CD4-positive, alpha-beta T cell (primary cell): ENCODE measurements at regions not wholly inside any gene's neighbourhood (a gene's known extent, or its start where the extent isn't known, plus 50 kb on each side); places are given as distances from the start of the nearest gene placed in this dataset.

Experiments
- ATAC-seq: fragments of 200-7000 bp; cut with Tn5 transposase; one replicate; pipeline ENCODE4 v1.10.0; 2022; ENCODE audit warnings: mild to moderate bottlenecking; ENCODE audit not compliant: poor library complexity
- CTCF ChIA-PET: fragments of 350-600 bp; sonication (Branson Sonifier 250); formaldehyde crosslinking; loops from one replicate; lab custom pipeline; 2021; ENCODE audit warnings: antibody characterized with exemption, inconsistent platforms; lab: Charles Lee
- POLR2A ChIA-PET: fragments of 350-600 bp; sonication (Branson Sonifier 250); formaldehyde crosslinking; loops from one replicate; lab custom pipeline; 2021; ENCODE audit warnings: antibody characterized with exemption, inconsistent platforms; lab: Charles Lee
- DNase-seq, 14 experiments: peaks; one replicate each; pipeline ENCODE4 v3.0.0-alpha.2; 2013 to 2020; ENCODE audit warnings: mixed read lengths in 2 of 14
- H3K27ac ChIP-seq, 2 donors: one replicate each; pipeline versions ENCODE4 v1.5.1 to v1.7.0; 2013; ENCODE audit warnings: low read length in 2 of 2, low read depth in 1 of 2, mild to moderate bottlenecking in 1 of 2
- H3K27me3 ChIP-seq, 2 experiments: 1 replicate in 1 of 2; 2 replicates in 1 of 2; pipeline versions ENCODE4 v1.6.1 to v1.7.0; 2013; ENCODE audit warnings: low read length in 2 of 2, control low read depth in 1 of 2, mild to moderate bottlenecking in 1 of 2, moderate library complexity in 1 of 2; ENCODE audit not compliant: insufficient read depth in 2 of 2, control insufficient read depth in 1 of 2
- H3K36me3 ChIP-seq: one replicate; pipeline ENCODE4 v1.6.1; 2013; ENCODE audit warnings: low read length, control low read depth; ENCODE audit not compliant: insufficient read depth
- H3K4me1 ChIP-seq: one replicate; pipeline ENCODE4 v1.6.1; 2013; ENCODE audit warnings: low read length, control low read depth; ENCODE audit not compliant: insufficient read depth
- H3K4me3 ChIP-seq: one replicate; pipeline ENCODE4 v1.5.1; 2013; ENCODE audit warnings: mild to moderate bottlenecking, low read length, moderate library complexity
- H3K9me3 ChIP-seq, 2 experiments: 1 replicate in 1 of 2; 2 replicates in 1 of 2; pipeline versions ENCODE4 v1.6.1 to v1.7.0; 2013; ENCODE audit warnings: low read length in 2 of 2, mild to moderate bottlenecking in 2 of 2, control low read depth in 1 of 2, moderate library complexity in 1 of 2; ENCODE audit not compliant: control insufficient read depth in 1 of 2, insufficient read depth in 1 of 2
- H3K27ac Mint-ChIP-seq: one replicate; pipeline ENCODE4 v1.8.0; 2020; ENCODE audit warnings: mixed read lengths
- H3K27me3 Mint-ChIP-seq: one replicate; pipeline ENCODE4 v1.8.0; 2021; ENCODE audit warnings: mixed read lengths
- H3K36me3 Mint-ChIP-seq: one replicate; pipeline ENCODE4 v1.8.0; 2021; ENCODE audit warnings: low read depth, mixed read lengths
- H3K4me1 Mint-ChIP-seq: one replicate; pipeline ENCODE4 v1.8.0; 2021; ENCODE audit warnings: low read depth, mixed read lengths
- H3K4me3 Mint-ChIP-seq: one replicate; pipeline ENCODE4 v1.8.0; 2020; ENCODE audit warnings: mild to moderate bottlenecking, mixed read lengths
- H3K9me3 Mint-ChIP-seq: one replicate; pipeline ENCODE4 v1.8.0; 2020; ENCODE audit warnings: mixed read lengths
- CTCF ChIP-seq: fragments of 200-600 bp; IDR thresholded peaks from one replicate; pipeline ENCODE4 v1.8.0; 2022; ENCODE audit warnings: antibody characterized with exemption, mild to moderate bottlenecking
- intact Hi-C, 2 experiments: fragments of 100-400 bp; cut with DNase I in 1 of 2; cut with micrococcal nuclease in 1 of 2; formaldehyde crosslinking; loops; one replicate each; pipeline versions ENCODE4 v1.15.1 to v1.9.0; 2023 to 2025; cut with DNase I, micrococcal nuclease

- CTCF ChIA-PET: no interaction called here
- H3K27me3 ChIP-seq: no peaks in the 10 kb centered on the region
- Mint-ChIP-seq H3K9me3 (peaks cover 9% of the 10 kb centered on the region), H3K36me3 (peaks cover 4% of the 10 kb centered on the region), H3K27ac (no peak overlapping the region), H3K27me3 (no peaks in the 10 kb centered on the region), H3K4me1 (no peaks in the 10 kb centered on the region), H3K4me3 (no peak overlapping the region)
- H3K9me3 ChIP-seq: peaks cover 0 to 13% of the 10 kb centered on the region in 2 experiments
- POLR2A ChIA-PET: no interaction called here
- H3K4me3 ChIP-seq: no peak overlapping the region
- no peak for DNase-seq
- no peak for TF ChIP-seq CTCF
- H3K27ac ChIP-seq: no peak overlapping the region
- intact Hi-C loops: no loop called here
- H3K4me1 ChIP-seq: no peaks in the 10 kb centered on the region
- ATAC-seq: no peak
- no peaks in the 10 kb centered on the region for H3K36me3 ChIP-seq
These were observed 445.0 kb upstream of the PROK2 start for GRCh38 chr3:72229952-72230351.

GRCh38 chr3:72227486-72228070 is 442.6 kb upstream of the PROK2 start:
- ATAC-seq (no peak), DNase-seq (no peak)
- no peaks in the 10 kb centered on the region for H3K4me1 Mint-ChIP-seq
- H3K36me3 Mint-ChIP-seq: peaks cover 9% of the 10 kb centered on the region
- intact Hi-C loops: no loop called here
- Histone ChIP-seq H3K9me3 (peaks cover 0 to 23% of the 10 kb centered on the region in 2 experiments), H3K27me3 (no peaks in the 10 kb centered on the region), H3K4me1 (no peaks in the 10 kb centered on the region), H3K27ac (no peak overlapping the region), H3K36me3 (no peaks in the 10 kb centered on the region), H3K4me3 (no peak overlapping the region)
- no peak for TF ChIP-seq CTCF
- no peaks in the 10 kb centered on the region for H3K27me3 Mint-ChIP-seq
- ChIA-PET POLR2A (interaction anchor here (0.6 kb wide), 1 partner anchor 213 kb away, joined by 3 read pairs; no protein-coding TSS in a partner anchor), CTCF (no interaction called here)
- H3K27ac Mint-ChIP-seq: no peak overlapping the region
- peaks cover 19% of the 10 kb centered on the region for H3K9me3 Mint-ChIP-seq
- H3K4me3 Mint-ChIP-seq: no peak overlapping the region

- H3K9me3 Mint-ChIP-seq: peaks cover 19% of the 10 kb centered on the region
- Histone ChIP-seq H3K36me3 (no peaks in the 10 kb centered on the region), H3K4me3 (no peak overlapping the region), H3K27me3 (no peaks in the 10 kb centered on the region), H3K4me1 (no peaks in the 10 kb centered on the region), H3K9me3 (peaks cover 0 to 23% of the 10 kb centered on the region in 2 experiments), H3K27ac (no peak overlapping the region)
- no peak for TF ChIP-seq CTCF
- no peaks in the 10 kb centered on the region for H3K4me1 Mint-ChIP-seq
- DNase-seq (no peak), ATAC-seq (no peak)
- peaks cover 9% of the 10 kb centered on the region for H3K36me3 Mint-ChIP-seq
- H3K4me3 Mint-ChIP-seq: no peak overlapping the region
- POLR2A ChIA-PET: no interaction called here
- CTCF ChIA-PET: no interaction called here
- intact Hi-C loops: no loop called here
- no peaks in the 10 kb centered on the region for H3K27me3 Mint-ChIP-seq
- no peak overlapping the region for H3K27ac Mint-ChIP-seq
These were observed 440.0 kb upstream of the PROK2 start for GRCh38 chr3:72224804-72225509.
